Posterior cingulate gyrus (tissue), 11 donors: ENCODE measurements at regions not wholly inside any gene's neighbourhood (a gene's known extent, or its start where the extent isn't known, plus 50 kb on each side); places are given as distances from the start of the nearest gene placed in this dataset.

Experiments
- DNase-seq, 10 donors: peaks; one replicate each; pipeline versions ENCODE4 v3.0.0 to v3.0.0-alpha.2; 2020 to 2021; ENCODE audit warnings: mixed read lengths in 3 of 10
- intact Hi-C: fragments of 100-400 bp; cut with DNase I; formaldehyde crosslinking; loops from one replicate; pipeline ENCODE4 v1.15.1; 2023

DNA sequence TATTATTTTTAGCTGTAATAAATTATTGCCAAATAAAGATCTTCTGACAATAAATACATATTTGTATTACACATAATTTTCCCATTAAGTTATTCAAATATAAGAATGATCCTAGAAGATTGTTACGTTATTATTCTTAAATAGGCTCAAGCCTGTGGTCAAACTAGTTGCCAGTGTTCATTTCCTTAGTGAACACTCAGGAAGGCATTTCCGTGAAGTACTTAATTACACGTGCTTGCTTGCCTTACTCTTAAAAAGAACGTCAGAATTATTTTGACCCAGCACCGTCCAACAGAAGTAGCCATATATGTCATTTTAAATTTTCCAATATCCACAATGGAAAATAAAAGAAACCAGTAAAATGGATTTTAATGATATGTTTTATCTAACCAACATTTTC, 249.8 kb downstream of the TXNL1 start:
- intact Hi-C loops = loop anchor here (10.0 kb wide), 1 partner anchor 344 kb away; no protein-coding TSS in a partner anchor
- no peak for DNase-seq

DNA sequence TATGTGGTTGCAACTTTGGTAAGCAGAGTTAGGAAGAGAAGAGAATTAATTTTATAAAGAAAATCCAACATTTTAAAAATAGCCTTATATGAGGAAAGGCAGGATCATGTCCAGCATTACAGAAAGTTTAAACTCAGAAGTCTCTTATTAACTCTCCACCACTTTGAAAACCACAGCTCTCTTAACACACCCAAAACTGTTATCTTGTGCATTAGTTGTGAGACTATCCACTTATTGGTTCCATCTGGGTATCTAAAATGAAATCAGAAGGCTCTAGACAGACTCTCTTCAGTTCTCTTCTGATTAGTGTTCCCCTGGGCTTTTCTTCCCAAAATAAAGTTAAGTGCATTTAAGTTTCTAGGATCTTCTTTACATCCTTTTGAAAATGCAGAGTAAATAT, 251.5 kb downstream of the TXNL1 start:
- no peak for DNase-seq
- intact Hi-C loops = loop anchor here (10.0 kb wide), 1 partner anchor 342 kb away; no protein-coding TSS in a partner anchor

DNA sequence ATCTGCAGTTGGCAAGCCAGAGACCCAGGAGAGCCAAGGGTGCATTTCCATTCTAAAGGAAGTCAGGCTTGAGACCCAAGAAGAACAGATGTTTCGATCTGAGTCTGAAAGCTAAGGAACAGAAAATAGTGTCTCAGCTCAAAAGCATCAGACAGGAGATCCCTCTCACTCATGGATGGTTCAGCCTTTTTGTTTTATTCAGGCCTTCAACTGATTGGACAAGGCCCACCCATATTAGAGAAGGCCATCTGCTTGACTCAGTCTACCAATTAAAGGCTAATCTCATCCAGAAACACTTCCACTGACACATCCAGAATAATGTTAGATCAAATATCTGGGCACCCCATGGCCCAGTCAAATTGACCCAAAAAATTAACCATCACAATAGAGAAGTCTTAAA, 255.0 kb downstream of the TXNL1 start:
- DNase-seq = no peak
- intact Hi-C loops = loop anchor here (10.0 kb wide), 1 partner anchor 339 kb away; no protein-coding TSS in a partner anchor

DNA sequence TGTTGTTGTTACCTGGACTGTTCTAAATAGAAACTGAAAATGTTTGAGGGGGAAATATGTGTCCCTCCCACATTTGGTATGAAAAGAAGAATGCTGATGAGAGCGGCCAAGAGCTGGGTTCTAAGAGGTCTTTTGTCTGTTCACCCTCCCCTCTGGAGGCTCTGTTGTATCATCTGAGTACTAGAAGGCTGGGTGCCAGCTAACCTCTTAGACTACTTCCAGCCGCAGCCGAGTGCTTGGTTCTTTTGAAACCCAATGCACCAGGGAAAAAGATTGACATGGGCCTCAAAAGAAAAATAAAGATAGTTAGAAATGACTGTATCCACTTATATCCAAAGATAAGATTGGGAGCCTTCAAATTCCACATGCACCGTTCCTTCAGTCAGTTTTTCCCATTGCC, 255.9 kb downstream of the TXNL1 start:
- DNase-seq = peak in 7 of 10 donors; percentile 16 to 79 (median 52)
- intact Hi-C loops = loop anchor here (10.0 kb wide), 1 partner anchor 338 kb away; no protein-coding TSS in a partner anchor

DNA sequence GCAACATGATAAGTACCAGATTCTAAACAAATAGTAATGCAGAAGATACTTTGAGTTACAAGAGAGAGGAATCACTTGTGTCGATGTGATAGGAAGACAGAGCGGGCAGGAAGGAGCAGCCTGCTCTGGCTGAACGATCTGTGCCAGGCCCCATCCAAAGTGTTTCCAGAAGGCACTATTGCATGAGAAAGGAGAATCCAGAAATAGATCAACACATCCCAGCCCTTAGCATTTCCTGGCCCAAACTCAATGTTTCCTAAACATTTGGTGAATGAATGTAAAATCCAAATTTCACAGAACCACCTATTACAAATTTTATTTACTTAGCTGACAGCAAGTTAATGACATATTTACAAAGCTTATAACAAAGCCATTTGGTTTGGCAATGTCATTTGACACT, 257.2 kb downstream of the TXNL1 start:
- intact Hi-C loops = loop anchor here (10.0 kb wide), 1 partner anchor 336 kb away; no protein-coding TSS in a partner anchor
- no peak for DNase-seq

DNA sequence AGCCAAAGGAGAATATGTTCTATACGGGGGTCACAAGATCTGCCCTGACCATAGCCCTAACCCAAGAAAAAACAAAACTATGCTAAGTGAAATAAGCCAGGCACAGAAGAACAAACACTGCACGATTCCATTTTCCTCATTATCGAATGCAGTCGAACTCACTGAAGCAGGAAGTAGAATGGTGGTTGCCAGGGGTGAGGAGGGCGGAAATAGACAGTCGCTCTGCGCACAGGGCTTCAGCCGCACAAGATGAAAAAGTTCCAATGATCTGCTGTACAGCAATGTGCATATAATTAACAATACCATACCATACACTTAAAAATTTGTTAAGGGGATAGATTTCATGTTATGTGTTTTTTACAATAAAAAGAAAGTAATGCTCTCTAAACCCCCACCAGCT, 257.7 kb downstream of the TXNL1 start:
- DNase-seq = no peak
- intact Hi-C loops = loop anchor here (10.0 kb wide), 1 partner anchor 336 kb away; no protein-coding TSS in a partner anchor

DNA sequence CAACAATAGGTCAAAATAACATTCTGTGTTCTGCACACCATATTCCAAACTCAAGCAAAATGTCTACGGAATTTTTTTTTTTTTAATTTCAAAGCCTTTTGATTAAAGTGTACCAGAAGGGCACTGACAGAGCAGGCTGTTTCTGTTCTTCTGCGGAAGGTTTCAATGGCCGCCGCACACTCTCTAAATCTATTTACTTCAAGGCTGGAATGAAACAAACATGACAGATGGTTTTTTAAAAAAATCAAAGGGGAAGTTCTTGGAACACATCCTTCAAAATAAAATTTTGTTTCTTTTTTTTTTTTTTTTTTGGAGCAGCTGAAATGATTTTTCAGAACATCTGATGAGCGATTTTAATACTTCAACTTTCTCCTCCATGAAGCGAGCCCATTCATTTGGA, 259.1 kb downstream of the TXNL1 start:
- intact Hi-C loops = no loop called here
- no peak for DNase-seq

DNA sequence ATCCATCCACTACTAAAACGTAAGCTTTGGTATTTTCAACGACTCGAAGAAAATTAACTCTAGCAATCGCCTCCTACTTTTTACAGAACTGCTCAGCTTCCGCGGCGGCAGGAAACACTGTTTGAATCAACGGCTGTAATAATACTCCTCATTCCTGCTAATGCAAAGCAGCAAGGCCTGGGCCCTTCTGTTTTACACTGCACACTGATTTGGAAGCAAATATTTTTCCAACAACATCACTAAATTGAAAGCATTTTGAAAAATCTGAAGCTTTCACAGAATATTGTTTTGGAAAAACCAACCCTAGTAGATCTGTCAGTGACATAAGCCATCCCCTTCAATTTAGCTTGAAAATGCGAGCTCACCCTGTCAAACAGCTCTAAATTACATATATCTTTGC, 261.2 kb downstream of the TXNL1 start:
- DNase-seq = no peak
- intact Hi-C loops = no loop called here

DNA sequence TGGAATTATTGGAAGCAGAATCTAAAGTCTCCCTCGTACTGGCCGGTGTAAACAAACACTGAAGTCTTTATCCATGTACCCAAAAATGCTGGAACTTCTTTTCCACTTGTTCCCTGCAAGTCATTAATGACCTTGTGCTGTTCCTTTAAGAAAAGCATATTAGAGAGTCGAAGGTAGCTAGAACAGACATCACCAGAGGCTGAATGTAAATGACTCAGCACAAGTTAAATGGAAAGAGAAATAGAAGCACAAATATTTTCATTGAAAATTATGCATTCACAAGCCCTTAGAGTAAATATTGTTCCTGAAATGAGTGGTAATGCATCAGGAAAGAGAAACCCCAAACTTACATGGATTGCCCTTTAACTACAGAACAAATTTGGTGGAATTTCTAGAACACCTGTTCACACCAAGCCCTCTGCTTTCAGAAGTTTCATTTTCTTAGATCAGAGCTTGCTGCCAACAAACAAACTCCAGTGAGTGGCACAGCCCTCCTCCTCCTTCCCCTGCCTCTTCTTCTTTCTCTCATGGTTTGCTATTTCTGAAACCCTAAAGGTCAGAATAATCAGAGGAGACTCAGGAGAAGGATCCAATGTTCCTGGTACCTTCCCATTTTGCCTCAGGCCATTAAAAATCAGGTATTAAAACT, 264.3 kb downstream of the TXNL1 start:
- DNase-seq = no peak
- intact Hi-C loops = no loop called here

DNA sequence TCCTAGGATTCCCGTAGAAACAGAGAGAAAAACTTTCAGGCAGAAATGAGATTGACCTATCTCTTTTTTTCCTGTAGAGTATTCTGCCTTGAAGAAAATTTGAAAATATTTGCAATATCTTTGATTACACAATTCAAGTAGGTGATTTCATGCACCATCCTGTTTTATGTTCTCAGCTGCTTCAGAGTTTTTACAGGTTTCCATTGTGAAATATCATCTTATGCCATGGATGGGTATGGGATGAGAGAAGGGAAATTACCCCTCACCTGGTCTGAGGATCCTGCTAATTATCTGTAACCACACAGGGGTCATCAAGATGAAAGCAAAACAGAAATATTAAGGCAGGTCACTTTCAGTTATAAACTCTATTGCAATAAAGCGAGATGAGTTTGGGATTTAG, 264.8 kb downstream of the TXNL1 start:
- intact Hi-C loops = no loop called here
- no peak for DNase-seq

DNA sequence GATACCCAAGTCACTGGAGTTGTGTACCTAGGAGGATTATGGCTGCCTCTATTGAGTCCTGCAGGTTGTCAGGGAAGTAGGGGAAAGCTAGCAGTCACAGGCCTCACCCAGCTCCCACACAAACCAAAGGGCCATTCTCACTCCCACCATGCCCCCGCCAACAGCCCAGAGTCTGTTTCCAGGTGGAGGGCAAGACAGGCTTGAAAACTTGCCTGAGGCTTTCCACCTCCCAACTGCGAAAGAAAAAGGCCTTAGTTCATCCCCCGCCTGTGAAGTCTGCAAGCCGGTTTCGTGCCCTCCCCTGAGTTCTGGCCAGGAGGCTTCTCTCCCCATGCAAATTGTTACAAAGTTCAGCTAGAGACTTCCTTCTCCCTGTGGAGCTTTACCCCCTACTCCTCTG, 270.3 kb downstream of the TXNL1 start:
- intact Hi-C loops = no loop called here
- DNase-seq = no peak

DNA sequence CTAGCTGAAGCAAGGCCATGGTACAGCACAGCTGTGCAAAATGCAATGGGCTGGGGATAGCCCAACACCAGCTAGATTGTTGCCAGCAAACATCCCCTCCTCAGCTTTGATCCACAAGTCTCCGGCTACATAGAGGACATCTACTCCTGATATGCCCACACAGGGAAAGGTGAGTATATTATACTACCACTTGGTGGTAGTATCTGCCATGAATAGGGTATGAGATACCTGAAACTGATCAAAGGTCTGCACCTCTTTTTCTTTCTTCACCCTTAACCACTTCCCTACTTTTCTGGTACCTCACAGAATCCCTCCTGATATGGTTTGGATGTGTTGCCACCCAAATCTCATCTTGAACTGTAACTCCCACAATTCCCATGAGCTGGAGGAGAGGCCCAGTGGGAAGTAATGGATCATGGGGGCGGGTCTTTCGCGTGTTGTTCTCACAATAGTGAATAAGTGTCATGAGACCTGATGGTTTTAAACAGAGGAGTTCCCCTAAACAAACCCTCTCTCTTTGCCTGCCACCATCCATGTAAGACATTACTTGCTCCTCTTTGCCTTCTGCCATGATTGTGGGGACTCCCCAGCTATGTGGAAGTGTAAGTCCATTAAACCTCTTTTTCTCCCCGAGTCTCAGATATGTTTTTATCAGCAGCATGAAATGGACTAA, 279.6 kb downstream of the TXNL1 start:
- no peak for DNase-seq
- intact Hi-C loops = no loop called here

DNA sequence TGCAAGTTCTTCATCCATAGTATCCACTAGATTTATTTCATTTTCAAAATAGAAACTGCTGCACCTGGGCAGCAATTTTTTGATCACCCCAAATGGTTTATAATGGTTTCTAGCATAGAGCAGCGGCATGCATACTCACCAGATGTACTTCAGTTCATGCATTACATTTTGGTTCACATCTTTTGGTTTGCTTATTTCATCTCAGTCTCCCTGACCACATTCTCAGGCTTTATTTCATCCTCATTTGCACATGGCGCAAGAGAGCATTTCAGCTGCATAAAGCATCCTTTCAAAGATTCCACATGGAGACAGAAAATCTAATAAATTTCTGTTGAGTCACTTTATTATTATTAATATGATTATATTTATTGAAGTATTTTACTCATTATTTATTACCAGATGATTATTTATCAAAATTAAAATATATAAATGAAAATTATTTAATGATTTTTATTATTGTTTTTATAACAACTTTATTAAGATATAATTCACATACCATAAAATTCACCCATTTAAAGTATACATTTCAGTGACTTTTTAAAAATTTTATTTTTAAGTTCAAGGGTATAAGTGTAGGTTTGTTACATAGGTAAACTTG, 284.6 kb downstream of the TXNL1 start:
- intact Hi-C loops = no loop called here
- no peak for DNase-seq

DNA sequence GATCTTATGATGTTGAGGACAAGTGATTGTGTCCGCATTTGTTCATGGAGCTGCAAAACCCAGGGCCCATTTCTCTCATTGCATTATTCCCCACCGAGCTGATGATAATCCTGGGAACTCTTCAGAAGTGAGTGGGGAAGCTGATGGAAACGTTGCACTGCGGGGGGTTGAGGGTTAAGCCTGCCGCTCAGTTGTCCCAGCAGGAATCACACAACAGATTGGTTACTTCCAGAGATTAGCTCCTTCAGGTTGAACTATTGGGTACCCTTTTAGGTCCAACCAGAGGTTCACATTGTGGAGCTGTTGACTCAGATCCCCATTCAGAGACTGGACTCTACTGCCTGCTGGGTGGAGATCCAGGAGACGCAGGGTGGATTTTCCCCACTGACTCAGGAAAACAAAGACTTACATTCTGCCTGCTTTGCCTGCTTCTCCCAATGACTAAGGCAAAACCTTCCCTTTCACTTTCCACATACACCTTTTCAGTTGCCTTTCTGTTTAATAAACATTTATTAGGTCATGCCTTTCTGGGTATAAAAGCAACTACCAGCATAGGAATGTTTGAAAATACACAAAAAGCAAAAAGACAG, 286.4 kb downstream of the TXNL1 start:
- intact Hi-C loops = no loop called here
- no peak for DNase-seq

DNA sequence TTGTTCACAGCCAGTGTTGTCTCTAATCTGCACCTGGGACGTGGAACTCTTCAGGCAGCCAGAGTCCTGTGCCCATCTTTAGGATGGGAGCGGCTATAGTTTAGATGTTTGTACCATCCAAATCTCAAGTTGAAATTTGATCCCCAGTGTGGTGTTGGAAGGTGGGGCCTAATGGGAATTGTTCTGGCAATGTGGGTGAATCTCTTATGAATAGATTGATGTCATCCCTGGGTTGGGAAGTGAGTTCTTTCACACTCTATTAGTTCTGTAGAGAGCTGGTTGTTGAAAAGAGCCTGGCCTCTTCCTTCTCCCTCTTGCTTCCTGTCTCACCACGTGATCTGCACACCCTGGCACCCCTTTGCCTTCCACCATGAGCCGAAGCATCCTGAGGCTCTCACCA, 300.9 kb downstream of the TXNL1 start:
- intact Hi-C loops = no loop called here
- no peak for DNase-seq

DNA sequence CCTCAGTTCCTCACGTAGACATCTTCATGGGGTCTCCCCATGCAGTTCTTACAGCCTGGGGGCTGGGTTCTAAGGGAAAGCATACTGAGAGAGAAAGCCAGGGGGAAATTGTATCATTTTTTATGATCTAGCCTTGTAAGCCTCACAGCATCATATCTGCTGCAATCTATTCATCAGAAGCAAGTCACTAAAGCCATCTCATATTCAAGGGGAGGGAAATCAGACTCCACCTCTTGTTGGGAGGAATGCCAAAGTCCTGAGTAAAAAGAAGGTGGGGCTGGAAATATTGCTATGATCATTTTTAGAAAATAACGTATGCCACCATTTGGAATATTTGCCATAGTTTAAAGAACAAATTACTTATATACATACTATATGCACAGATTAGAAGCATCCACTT, 304.6 kb downstream of the TXNL1 start:
- no peak for DNase-seq
- intact Hi-C loops = no loop called here

DNA sequence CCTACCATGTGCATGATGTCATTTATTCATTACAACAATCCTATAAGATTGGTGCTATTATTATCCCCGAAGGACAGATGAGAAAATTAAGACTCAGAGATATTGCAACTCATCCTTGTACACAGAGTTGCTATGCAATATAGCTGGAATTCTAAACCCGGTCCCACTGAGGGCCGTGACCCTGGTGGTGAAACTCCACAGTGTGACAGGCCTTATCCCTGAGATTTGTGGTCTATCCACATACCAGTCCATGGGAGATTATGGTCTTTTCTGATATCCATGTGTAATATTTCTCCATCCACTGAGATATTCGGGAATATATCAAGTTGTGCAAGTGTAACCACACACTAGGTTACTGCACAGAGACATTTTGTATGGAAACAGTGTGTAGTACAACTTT, 305.2 kb downstream of the TXNL1 start:
- intact Hi-C loops = no loop called here
- DNase-seq = no peak

DNA sequence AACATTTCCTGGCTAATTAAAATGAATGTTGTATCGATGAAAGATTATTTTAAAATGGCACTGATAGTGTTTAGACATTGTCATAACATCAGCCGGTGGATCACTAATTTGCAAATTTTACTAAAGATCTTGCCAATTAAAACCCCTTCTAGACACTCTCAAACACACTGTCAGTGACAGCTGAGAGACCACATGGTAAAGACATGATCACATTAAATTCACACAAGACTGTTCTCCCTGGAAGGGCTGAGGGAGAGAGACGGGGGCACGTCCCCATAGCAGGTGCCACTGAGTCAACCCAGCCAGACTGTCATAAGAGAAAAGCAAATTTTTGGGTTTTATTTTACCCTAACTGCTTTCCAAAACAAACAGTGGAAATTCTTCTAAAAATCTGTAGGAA, 306.0 kb downstream of the TXNL1 start:
- intact Hi-C loops = no loop called here
- no peak for DNase-seq

DNA sequence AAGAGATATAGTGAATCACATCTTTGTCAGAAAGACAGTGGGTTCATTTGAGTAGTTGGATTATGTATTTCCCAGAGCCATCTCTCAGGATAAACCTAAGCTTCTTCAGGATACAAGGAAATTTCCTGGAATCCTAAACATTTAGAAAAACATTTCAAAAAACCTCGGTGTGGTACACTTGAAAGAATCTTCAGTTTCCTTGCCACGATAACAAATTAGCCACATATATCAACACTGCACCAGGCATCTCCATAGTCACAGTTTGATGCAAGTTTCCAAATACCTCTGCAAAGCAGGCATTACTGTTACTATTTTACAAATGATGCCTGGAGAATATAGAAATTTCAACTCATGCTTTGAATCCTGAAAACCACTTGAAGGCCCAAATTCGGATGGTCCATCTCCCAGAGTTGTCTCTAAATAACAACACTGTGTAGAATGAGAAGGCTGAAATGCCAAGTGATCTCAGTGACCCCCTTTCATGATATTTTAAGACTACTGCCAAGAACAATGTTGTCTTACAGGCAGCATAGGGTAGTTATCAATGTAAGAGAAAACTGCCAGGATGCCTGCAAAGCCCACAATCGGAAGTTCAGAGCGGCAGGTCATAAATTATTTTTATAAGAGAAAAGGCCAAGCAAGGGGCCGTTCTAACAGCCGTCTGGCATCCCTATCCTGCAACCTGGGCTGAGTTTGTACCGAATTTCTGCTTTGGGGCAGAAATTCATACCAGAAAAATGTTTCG, 307.9 kb downstream of the TXNL1 start:
- intact Hi-C loops = no loop called here
- DNase-seq = no peak

DNA sequence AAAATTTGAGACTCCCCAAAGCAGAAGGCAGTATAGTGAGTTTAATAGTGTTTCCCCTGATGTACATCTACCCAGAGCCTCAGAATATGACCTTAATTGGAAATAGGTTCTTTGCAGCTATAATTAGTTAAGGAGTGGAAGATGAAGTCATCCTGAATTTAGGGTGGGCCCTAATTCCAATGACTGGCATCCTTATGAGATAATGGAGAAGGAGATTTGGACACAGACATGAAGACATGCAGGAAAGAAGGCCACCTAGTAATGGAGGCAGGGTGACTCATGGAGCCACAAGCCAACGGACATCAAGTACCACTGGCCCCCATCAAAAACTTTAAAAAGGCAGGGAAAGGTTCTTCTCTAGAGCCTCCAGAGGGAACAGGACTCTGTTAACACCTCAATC, 308.9 kb downstream of the TXNL1 start:
- intact Hi-C loops = no loop called here
- DNase-seq = no peak
